Keratinocyte (primary cell): ENCODE measurements at regions not wholly inside any gene's neighbourhood (a gene's known extent, or its start where the extent isn't known, plus 50 kb on each side); places are given as distances from the start of the nearest gene placed in this dataset.
"Not testable (repeated sequence)": the region's sequence is repeated elsewhere in the genome, so short reads cannot be mapped to it uniquely, and the experiment has no call there.

Experiments
- DNase-seq: peaks from one replicate; pipeline ENCODE4 v3.0.0-alpha.2; 2011; ENCODE audit warnings: low read depth, missing footprints, low spot score
- FAIRE-seq: peaks from 2 replicates; lab custom pipeline; 2011; peaks lifted over from hg19 to GRCh38; lab: Jason Lieb, UNC
- H2AFZ ChIP-seq: 2 replicates; pipeline ENCODE4 v1.6.0; 2012; ENCODE audit warnings: low read length, control low read depth, inconsistent platforms; ENCODE audit not compliant: control insufficient read depth
- H3K27ac ChIP-seq: 2 replicates; pipeline ENCODE4 v1.5.1; 2011; ENCODE audit warnings: low read length; ENCODE audit not compliant: control insufficient read depth, insufficient read depth
- H3K27me3 ChIP-seq: 3 replicates; pipeline ENCODE4 v1.6.0; 2011; ENCODE audit warnings: low read length; ENCODE audit not compliant: control insufficient read depth, insufficient read depth; ENCODE audit errors: extremely low read depth
- H3K36me3 ChIP-seq, 2 experiments: 2 replicates in 1 of 2; 3 replicates in 1 of 2; pipeline ENCODE4 v1.5.1; 2011; ENCODE audit warnings: low read length in 2 of 2, mild to moderate bottlenecking in 1 of 2; ENCODE audit not compliant: control insufficient read depth in 2 of 2, insufficient read depth in 2 of 2; ENCODE audit errors: extremely low read depth in 1 of 2
- H3K4me1 ChIP-seq: 3 replicates; pipeline ENCODE4 v1.5.1; 2011; ENCODE audit warnings: low read length; ENCODE audit not compliant: control insufficient read depth, insufficient read depth; ENCODE audit errors: extremely low read depth
- H3K4me2 ChIP-seq: 3 replicates; pipeline ENCODE4 v1.6.0; 2011; ENCODE audit warnings: low read depth, low read length; ENCODE audit not compliant: control insufficient read depth, insufficient read depth; ENCODE audit errors: extremely low read depth
- H3K4me3 ChIP-seq, 3 experiments: fragments of 200-600 bp in 1 of 3; sonication (generic) in 1 of 3; 2 replicates in 2 of 3; 3 replicates in 1 of 3; pipeline ENCODE4 v1.5.1; 2011 to 2016; ENCODE audit warnings: low read length in 3 of 3, mild to moderate bottlenecking in 3 of 3, control low read depth in 2 of 3, inconsistent platforms in 1 of 3, low read depth in 1 of 3, mixed read lengths in 1 of 3, mixed run types in 1 of 3, moderate library complexity in 1 of 3; ENCODE audit not compliant: control insufficient read depth in 2 of 3, insufficient read depth in 2 of 3; ENCODE audit errors: extremely low read depth in 1 of 3
- H3K79me2 ChIP-seq: 2 replicates; pipeline ENCODE4 v1.6.0; 2012; ENCODE audit warnings: low read length; ENCODE audit not compliant: control insufficient read depth, insufficient read depth
- H3K9ac ChIP-seq: 3 replicates; pipeline ENCODE4 v1.6.0; 2011; ENCODE audit warnings: low read length; ENCODE audit not compliant: control insufficient read depth, insufficient read depth; ENCODE audit errors: extremely low read depth
- H3K9me1 ChIP-seq: 3 replicates; pipeline ENCODE4 v1.6.0; 2011; ENCODE audit warnings: low read length; ENCODE audit not compliant: control insufficient read depth, insufficient read depth; ENCODE audit errors: extremely low read depth
- H3K9me3 ChIP-seq: 2 replicates; pipeline ENCODE4 v1.5.1; 2012; ENCODE audit warnings: low read depth, low read length; ENCODE audit not compliant: control insufficient read depth
- H4K20me1 ChIP-seq: 3 replicates; pipeline ENCODE4 v1.6.0; 2011; ENCODE audit warnings: low read length; ENCODE audit not compliant: control insufficient read depth, insufficient read depth; ENCODE audit errors: extremely low read depth
- EZH2 ChIP-seq: IDR thresholded peaks from one replicate; pipeline ENCODE4 v1.6.1; 2012; ENCODE audit warnings: inconsistent platforms, mild to moderate bottlenecking, low read length, moderate library complexity
- dilution Hi-C: fragments of 300-500 bp; cut with MboI; formaldehyde crosslinking; loops from one replicate; pipeline ENCODE4 v1.7.0; 2020; ENCODE audit warnings: low sequenced_read_pairs; ENCODE audit not compliant: extremely low pct_ligation_motif_present
- TF ChIP-seq, protein P1 (sequence below), 3 experiments: IDR thresholded peaks in 1 of 3; conservative IDR thresholded peaks in 1 of 3; optimal IDR thresholded peaks in 1 of 3; 2 replicates in 2 of 3; 3 replicates in 1 of 3; pipeline versions ENCODE3 to v1.5.1; 2011; ENCODE audit warnings: low read length in 3 of 3, mild to moderate bottlenecking in 3 of 3, moderate library complexity in 2 of 3, control low read depth in 1 of 3, inconsistent platforms in 1 of 3; ENCODE audit not compliant: insufficient read depth in 2 of 3; ENCODE audit errors: extremely low read depth in 1 of 3

DNA sequence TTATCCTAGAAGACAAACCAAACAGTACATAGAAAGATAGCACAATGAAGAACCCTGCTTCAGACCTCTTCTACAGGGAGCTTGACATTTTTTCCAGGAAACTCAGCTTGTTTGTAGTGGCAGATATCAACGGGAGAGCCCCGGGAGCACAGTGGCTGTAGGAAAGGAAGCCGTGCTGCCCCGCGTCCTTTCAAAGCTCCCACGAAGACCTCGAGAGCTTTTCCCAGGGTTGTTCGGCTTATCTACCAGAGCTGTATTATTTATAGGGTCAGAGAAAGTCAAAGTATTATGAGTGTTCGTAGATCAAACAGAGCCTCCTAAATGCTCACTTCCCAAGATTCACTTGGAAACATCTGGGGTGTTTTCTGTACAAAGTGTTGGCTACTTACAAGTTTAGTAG lies 167.1 kb upstream of the COPS8 start:
- no peaks in the 10 kb centered on the region for H3K79me2 ChIP-seq
- TF ChIP-seq EZH2: no peak
- TF ChIP-seq, protein P1, sequence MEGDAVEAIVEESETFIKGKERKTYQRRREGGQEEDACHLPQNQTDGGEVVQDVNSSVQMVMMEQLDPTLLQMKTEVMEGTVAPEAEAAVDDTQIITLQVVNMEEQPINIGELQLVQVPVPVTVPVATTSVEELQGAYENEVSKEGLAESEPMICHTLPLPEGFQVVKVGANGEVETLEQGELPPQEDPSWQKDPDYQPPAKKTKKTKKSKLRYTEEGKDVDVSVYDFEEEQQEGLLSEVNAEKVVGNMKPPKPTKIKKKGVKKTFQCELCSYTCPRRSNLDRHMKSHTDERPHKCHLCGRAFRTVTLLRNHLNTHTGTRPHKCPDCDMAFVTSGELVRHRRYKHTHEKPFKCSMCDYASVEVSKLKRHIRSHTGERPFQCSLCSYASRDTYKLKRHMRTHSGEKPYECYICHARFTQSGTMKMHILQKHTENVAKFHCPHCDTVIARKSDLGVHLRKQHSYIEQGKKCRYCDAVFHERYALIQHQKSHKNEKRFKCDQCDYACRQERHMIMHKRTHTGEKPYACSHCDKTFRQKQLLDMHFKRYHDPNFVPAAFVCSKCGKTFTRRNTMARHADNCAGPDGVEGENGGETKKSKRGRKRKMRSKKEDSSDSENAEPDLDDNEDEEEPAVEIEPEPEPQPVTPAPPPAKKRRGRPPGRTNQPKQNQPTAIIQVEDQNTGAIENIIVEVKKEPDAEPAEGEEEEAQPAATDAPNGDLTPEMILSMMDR (optimal IDR thresholded peaks at IDR 0.05 in 1 of 3, IDR thresholded peaks at IDR 0.05 in 1 of 3, conservative IDR thresholded peaks at IDR 0.05 in 1 of 3; ENCODE audit: extremely low read depth in 1 of 3, insufficient read depth in 2 of 3, low read length in 3 of 3): no peak
- H3K9me1 ChIP-seq: no peaks in the 10 kb centered on the region
- dilution Hi-C loops: no loop called here
- no peak overlapping the region for H3K4me3 ChIP-seq
- H3K4me2 ChIP-seq: no peak overlapping the region
- FAIRE-seq (no peak), DNase-seq (no peak)
- H3K9ac ChIP-seq: no peak overlapping the region
- no peaks in the 10 kb centered on the region for H3K9me3 ChIP-seq
- H3K36me3 ChIP-seq: no peaks in the 10 kb centered on the region
- H3K27ac ChIP-seq: no peak overlapping the region
- no peaks in the 10 kb centered on the region for H4K20me1 ChIP-seq
- H3K27me3 ChIP-seq: peaks cover 4% of the 10 kb centered on the region
- H3K4me1 ChIP-seq: no peaks in the 10 kb centered on the region
- H2AFZ ChIP-seq: no peak overlapping the region

DNA sequence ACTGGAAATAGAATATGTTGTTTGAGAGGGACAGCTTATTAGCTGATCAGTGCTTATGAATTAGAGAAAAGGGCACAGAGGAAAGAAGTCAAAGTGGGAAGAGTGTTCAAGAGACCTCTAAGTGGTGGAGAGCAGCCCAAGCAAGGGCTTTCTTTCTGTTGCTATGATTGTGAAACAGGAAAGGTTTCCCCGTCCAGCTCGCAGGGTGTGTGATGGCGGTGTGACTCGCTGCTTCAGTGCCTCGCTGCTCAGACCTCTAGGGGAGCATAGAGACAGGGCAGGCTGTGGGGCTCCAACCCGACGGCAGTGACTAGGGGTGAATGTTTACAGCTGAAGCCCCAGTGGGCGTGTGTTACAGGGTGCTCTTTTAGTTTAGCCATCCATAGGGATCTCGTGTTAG lies 166.5 kb upstream of the COPS8 start:
- TF ChIP-seq, protein P1 (optimal IDR thresholded peaks at IDR 0.05 in 1 of 3, IDR thresholded peaks at IDR 0.05 in 1 of 3, conservative IDR thresholded peaks at IDR 0.05 in 1 of 3; ENCODE audit: extremely low read depth in 1 of 3, insufficient read depth in 2 of 3, low read length in 3 of 3): no peak
- TF ChIP-seq EZH2: no peak
- H3K4me1 ChIP-seq: no peaks in the 10 kb centered on the region
- no peaks in the 10 kb centered on the region for H4K20me1 ChIP-seq
- H3K4me3 ChIP-seq: no peak overlapping the region
- no peak overlapping the region for H3K9ac ChIP-seq
- H3K9me1 ChIP-seq: no peaks in the 10 kb centered on the region
- H3K27ac ChIP-seq: no peak overlapping the region
- no peaks in the 10 kb centered on the region for H3K27me3 ChIP-seq
- no peak for FAIRE-seq
- DNase-seq: no peak
- dilution Hi-C loops: no loop called here
- H3K79me2 ChIP-seq: no peaks in the 10 kb centered on the region
- H3K4me2 ChIP-seq: no peak overlapping the region
- no peaks in the 10 kb centered on the region for H3K9me3 ChIP-seq
- no peaks in the 10 kb centered on the region for H3K36me3 ChIP-seq
- no peak overlapping the region for H2AFZ ChIP-seq

DNA sequence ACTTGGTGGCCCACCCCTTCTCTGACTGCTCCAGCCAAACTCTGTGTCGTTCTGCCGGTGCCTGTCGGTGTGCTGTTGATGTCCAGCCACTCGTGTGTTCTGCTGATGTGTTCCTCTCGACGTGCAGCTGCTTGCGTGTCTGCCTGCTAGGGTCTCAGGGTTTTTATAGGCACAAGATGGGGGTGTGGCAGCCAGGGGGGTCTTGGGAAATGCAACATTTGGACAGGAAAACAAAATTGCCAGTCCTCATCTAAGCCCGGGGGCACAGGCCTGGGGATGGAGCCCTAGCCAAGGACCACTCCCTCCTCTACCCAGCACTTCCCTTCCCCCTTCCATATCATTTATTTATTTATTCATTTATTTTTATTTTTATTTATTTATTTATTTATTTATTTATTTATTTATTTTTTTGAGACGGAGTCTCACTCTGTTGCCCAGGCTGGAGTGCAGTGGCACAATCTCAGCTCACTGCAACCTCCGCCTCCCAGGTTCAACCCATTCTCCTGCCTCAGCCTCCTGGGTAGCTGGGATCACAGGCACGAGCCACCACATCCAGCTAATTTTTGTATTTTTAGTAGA lies 165.8 kb upstream of the COPS8 start:
- H3K79me2 ChIP-seq, H3K27ac ChIP-seq, H3K9me1 ChIP-seq, H4K20me1 ChIP-seq, H3K9me3 ChIP-seq, H3K4me3 ChIP-seq, H3K36me3 ChIP-seq, DNase-seq, H3K27me3 ChIP-seq, H3K4me2 ChIP-seq, H2AFZ ChIP-seq, FAIRE-seq, H3K4me1 ChIP-seq, H3K9ac ChIP-seq, dilution Hi-C loops: not testable (repeated sequence)
